Neural progenitor cell (in vitro differentiated cells): ENCODE measurements at regions not wholly inside any gene's neighbourhood (a gene's known extent, or its start where the extent isn't known, plus 50 kb on each side); places are given as distances from the start of the nearest gene placed in this dataset.

Source experiments
- DNase-seq: peaks from one replicate; pipeline ENCODE4 v3.0.0-alpha.2; 2016; ENCODE audit warnings: low spot score
- H2AFZ ChIP-seq: fragments of 200-600 bp; sonication (generic); replicated peaks from 2 replicates; pipeline ENCODE4 v1.6.1; 2016; ENCODE audit warnings: antibody characterized with exemption
- H3F3A ChIP-seq: fragments of 200-600 bp; sonication (generic); 2 replicates; pipeline ENCODE4 v1.6.1; 2016; ENCODE audit warnings: antibody characterized with exemption, low read depth
- H3K27ac ChIP-seq: fragments of 200-600 bp; sonication (generic); 2 replicates; pipeline ENCODE4 v1.5.1; 2016; ENCODE audit warnings: mild to moderate bottlenecking
- H3K27me3 ChIP-seq: fragments of 200-600 bp; sonication (generic); 2 replicates; pipeline ENCODE4 v1.6.1; 2016; ENCODE audit warnings: mild to moderate bottlenecking, moderate library complexity
- H3K36me3 ChIP-seq: fragments of 200-600 bp; sonication (generic); 2 replicates; pipeline ENCODE4 v1.5.1; 2016
- H3K4me1 ChIP-seq: fragments of 200-600 bp; sonication (generic); 2 replicates; pipeline ENCODE4 v1.6.1; 2016; ENCODE audit warnings: mixed run types
- H3K4me2 ChIP-seq: fragments of 200-600 bp; sonication (generic); 2 replicates; pipeline ENCODE4 v1.6.1; 2016
- H3K4me3 ChIP-seq: fragments of 200-600 bp; sonication (generic); 2 replicates; pipeline ENCODE4 v1.5.1; 2016
- H3K79me2 ChIP-seq: fragments of 200-600 bp; sonication (generic); 2 replicates; pipeline ENCODE4 v1.6.1; 2016; ENCODE audit warnings: low read depth
- H3K9ac ChIP-seq: fragments of 200-600 bp; sonication (generic); 2 replicates; pipeline ENCODE4 v1.6.1; 2016
- H3K9me3 ChIP-seq: fragments of 200-600 bp; sonication (generic); 2 replicates; pipeline ENCODE4 v1.5.1; 2016; ENCODE audit warnings: low read depth
- H4K20me1 ChIP-seq: fragments of 200-600 bp; sonication (generic); 2 replicates; pipeline ENCODE4 v1.6.1; 2016; ENCODE audit warnings: low read depth
- H3K27ac Mint-ChIP-seq: 3 replicates; pipeline ENCODE4 v1.8.0; 2021; ENCODE audit warnings: mixed read lengths
- H3K27me3 Mint-ChIP-seq: 2 replicates; pipeline ENCODE4 v1.8.0; 2022; ENCODE audit warnings: low read depth, mild to moderate bottlenecking, inconsistent platforms, moderate library complexity, mixed read lengths; ENCODE audit not compliant: insufficient read depth
- H3K36me3 Mint-ChIP-seq: 3 replicates; pipeline ENCODE4 v1.8.0; 2021; ENCODE audit warnings: mixed read lengths
- H3K4me1 Mint-ChIP-seq: 3 replicates; pipeline ENCODE4 v1.8.0; 2021; ENCODE audit warnings: mixed read lengths
- H3K4me3 Mint-ChIP-seq: 3 replicates; pipeline ENCODE4 v1.8.0; 2021; ENCODE audit warnings: mild to moderate bottlenecking, moderate library complexity, mixed read lengths
- H3K9me3 Mint-ChIP-seq: 3 replicates; pipeline ENCODE4 v1.8.0; 2020; ENCODE audit warnings: mixed read lengths
- CTCF ChIP-seq: fragments of 200-600 bp; sonication (generic); IDR thresholded peaks from 2 replicates; pipeline ENCODE4 v1.5.1; 2017; ENCODE audit warnings: antibody characterized with exemption, mild to moderate bottlenecking
- EZH2 ChIP-seq: fragments of 200-600 bp; sonication (generic); IDR thresholded peaks from 2 replicates; pipeline ENCODE4 v1.6.1; 2017; ENCODE audit warnings: antibody characterized with exemption, mild to moderate bottlenecking, moderate library complexity
- EZH2phosphoT487 ChIP-seq: fragments of 200-600 bp; sonication (generic); IDR thresholded peaks from 2 replicates; pipeline ENCODE4 v1.6.1; 2017; ENCODE audit warnings: antibody characterized with exemption

GRCh38 chr2:145140658-145141057 lies 620.7 kb upstream of the ZEB2 start:
- H3K9ac ChIP-seq, result no peak overlapping the region
- no peaks in the 10 kb centered on the region for H3F3A ChIP-seq
- Mint-ChIP-seq H3K27me3 (no peaks in the 10 kb centered on the region), H3K36me3 (no peaks in the 10 kb centered on the region), H3K9me3 (peaks cover 7% of the 10 kb centered on the region), H3K27ac (no peak overlapping the region), H3K4me1 (no peaks in the 10 kb centered on the region), H3K4me3 (no peak overlapping the region)
- TF ChIP-seq CTCF, result no peak
- TF ChIP-seq EZH2phosphoT487, result no peak
- TF ChIP-seq EZH2, result no peak
- no peaks in the 10 kb centered on the region for H3K9me3 ChIP-seq
- no peak overlapping the region for H3K4me2 ChIP-seq
- H3K4me1 ChIP-seq, result no peaks in the 10 kb centered on the region
- H3K79me2 ChIP-seq, result no peaks in the 10 kb centered on the region
- H3K36me3 ChIP-seq, result no peaks in the 10 kb centered on the region
- H2AFZ ChIP-seq, result no peak overlapping the region
- H3K4me3 ChIP-seq, result no peak overlapping the region
- H3K27ac ChIP-seq, result no peak overlapping the region
- no peaks in the 10 kb centered on the region for H3K27me3 ChIP-seq
- DNase-seq, result no peak
- H4K20me1 ChIP-seq, result no peaks in the 10 kb centered on the region

- no peaks in the 10 kb centered on the region for H3K36me3 Mint-ChIP-seq
- TF ChIP-seq EZH2phosphoT487, result no peak
- TF ChIP-seq CTCF, result no peak
- no peak for TF ChIP-seq EZH2
- Histone ChIP-seq H3K36me3 (no peaks in the 10 kb centered on the region), H3K9me3 (no peaks in the 10 kb centered on the region), H4K20me1 (no peaks in the 10 kb centered on the region), H3K27ac (no peak overlapping the region), H3F3A (no peaks in the 10 kb centered on the region), H3K9ac (no peak overlapping the region), H3K4me1 (no peaks in the 10 kb centered on the region), H3K4me2 (no peak overlapping the region), H3K27me3 (no peaks in the 10 kb centered on the region), H2AFZ (no peak overlapping the region), H3K4me3 (no peak overlapping the region), H3K79me2 (no peaks in the 10 kb centered on the region)
- peaks cover 7% of the 10 kb centered on the region for H3K9me3 Mint-ChIP-seq
- no peak overlapping the region for H3K4me3 Mint-ChIP-seq
- H3K27me3 Mint-ChIP-seq, result no peaks in the 10 kb centered on the region
- H3K27ac Mint-ChIP-seq, result no peak overlapping the region
- H3K4me1 Mint-ChIP-seq, result peaks cover 2% of the 10 kb centered on the region
- no peak for DNase-seq
Observed at GRCh38 chr2:145138626-145139025, 618.7 kb upstream of the ZEB2 start.

GRCh38 chr2:145137901-145138300 lies 618.0 kb upstream of the ZEB2 start:
- Mint-ChIP-seq H3K27ac (no peak overlapping the region), H3K4me1 (peaks cover 2% of the 10 kb centered on the region), H3K27me3 (no peaks in the 10 kb centered on the region), H3K36me3 (no peaks in the 10 kb centered on the region), H3K4me3 (no peak overlapping the region), H3K9me3 (peaks cover 7% of the 10 kb centered on the region)
- Histone ChIP-seq H4K20me1 (no peaks in the 10 kb centered on the region), H3K27ac (no peak overlapping the region), H3K27me3 (no peaks in the 10 kb centered on the region), H3K79me2 (no peaks in the 10 kb centered on the region), H3K4me1 (no peaks in the 10 kb centered on the region), H3K36me3 (no peaks in the 10 kb centered on the region), H3K4me3 (no peak overlapping the region), H3K9me3 (no peaks in the 10 kb centered on the region), H3F3A (no peaks in the 10 kb centered on the region), H2AFZ (no peak overlapping the region), H3K9ac (no peak overlapping the region), H3K4me2 (no peak overlapping the region)
- no peak for DNase-seq
- TF ChIP-seq EZH2, result no peak
- no peak for TF ChIP-seq CTCF
- no peak for TF ChIP-seq EZH2phosphoT487

GRCh38 chr2:145137211-145137610 lies 617.3 kb upstream of the ZEB2 start:
- TF ChIP-seq EZH2phosphoT487, result no peak
- no peak for TF ChIP-seq CTCF
- TF ChIP-seq EZH2, result no peak
- H3K4me1 Mint-ChIP-seq, result peaks cover 2% of the 10 kb centered on the region
- no peak overlapping the region for H3K27ac Mint-ChIP-seq

More at GRCh38 chr2:145137211-145137610, 617.3 kb upstream of the ZEB2 start:
- no peaks in the 10 kb centered on the region for H3K27me3 Mint-ChIP-seq
- H3K27ac ChIP-seq, result no peak overlapping the region
- no peaks in the 10 kb centered on the region for H3K4me1 ChIP-seq
- H3K27me3 ChIP-seq, result no peaks in the 10 kb centered on the region
- H3K9me3 Mint-ChIP-seq, result peaks cover 7% of the 10 kb centered on the region
- no peak overlapping the region for H3K4me3 Mint-ChIP-seq
- H3K36me3 Mint-ChIP-seq, result no peaks in the 10 kb centered on the region
- H3K9me3 ChIP-seq, result no peaks in the 10 kb centered on the region
- no peak overlapping the region for H3K9ac ChIP-seq
- no peak overlapping the region for H3K4me3 ChIP-seq
- H4K20me1 ChIP-seq, result no peaks in the 10 kb centered on the region
- H3K36me3 ChIP-seq, result no peaks in the 10 kb centered on the region
- H3F3A ChIP-seq, result no peaks in the 10 kb centered on the region
- DNase-seq, result no peak
- no peak overlapping the region for H2AFZ ChIP-seq
- H3K79me2 ChIP-seq, result no peaks in the 10 kb centered on the region
- no peak overlapping the region for H3K4me2 ChIP-seq
